Testis (tissue), 2 donors: ENCODE measurements at regions not wholly inside any gene's neighbourhood (a gene's known extent, or its start where the extent isn't known, plus 50 kb on each side); places are given as distances from the start of the nearest gene placed in this dataset.
"Not testable (repeated sequence)": the region's sequence is repeated elsewhere in the genome, so short reads cannot be mapped to it uniquely, and the experiment has no call there.

Experiments
- POLR2A ChIP-seq: fragments of 450-650 bp; IDR thresholded peaks from one replicate; pipeline ENCODE4 v1.6.1; 2017; ENCODE audit warnings: antibody characterized with exemption, mild to moderate bottlenecking, moderate library complexity
- TF ChIP-seq, protein P1 (sequence below), 3 experiments: fragments of 450-650 bp in 2 of 3; fragments of 200-600 bp in 1 of 3; sonication (generic) in 1 of 3; IDR thresholded peaks; one replicate each; pipeline ENCODE4 v1.5.1; 2016 to 2019; ENCODE audit warnings: antibody characterized with exemption in 3 of 3, mild to moderate bottlenecking in 2 of 3, moderate library complexity in 1 of 3

- TF ChIP-seq, protein P1, sequence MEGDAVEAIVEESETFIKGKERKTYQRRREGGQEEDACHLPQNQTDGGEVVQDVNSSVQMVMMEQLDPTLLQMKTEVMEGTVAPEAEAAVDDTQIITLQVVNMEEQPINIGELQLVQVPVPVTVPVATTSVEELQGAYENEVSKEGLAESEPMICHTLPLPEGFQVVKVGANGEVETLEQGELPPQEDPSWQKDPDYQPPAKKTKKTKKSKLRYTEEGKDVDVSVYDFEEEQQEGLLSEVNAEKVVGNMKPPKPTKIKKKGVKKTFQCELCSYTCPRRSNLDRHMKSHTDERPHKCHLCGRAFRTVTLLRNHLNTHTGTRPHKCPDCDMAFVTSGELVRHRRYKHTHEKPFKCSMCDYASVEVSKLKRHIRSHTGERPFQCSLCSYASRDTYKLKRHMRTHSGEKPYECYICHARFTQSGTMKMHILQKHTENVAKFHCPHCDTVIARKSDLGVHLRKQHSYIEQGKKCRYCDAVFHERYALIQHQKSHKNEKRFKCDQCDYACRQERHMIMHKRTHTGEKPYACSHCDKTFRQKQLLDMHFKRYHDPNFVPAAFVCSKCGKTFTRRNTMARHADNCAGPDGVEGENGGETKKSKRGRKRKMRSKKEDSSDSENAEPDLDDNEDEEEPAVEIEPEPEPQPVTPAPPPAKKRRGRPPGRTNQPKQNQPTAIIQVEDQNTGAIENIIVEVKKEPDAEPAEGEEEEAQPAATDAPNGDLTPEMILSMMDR (IDR thresholded peaks at IDR 0.05), result not testable (repeated sequence)
- not testable (repeated sequence) for TF ChIP-seq POLR2A
These were observed 818.6 kb downstream of the SPATA31A1 start for GRCh38 chr9:40174035-40174434.
